ENCODE measurements at regions not wholly inside any gene's neighbourhood (a gene's known extent, or its start where the extent isn't known, plus 50 kb on each side); places are given as distances from the start of the nearest gene placed in this dataset.

- no peak for DNase-seq
Measured at GRCh38 chr5:24272741-24273140, 372.0 kb downstream of the CDH10 start.

GRCh38 chr5:24280215-24280614 lies 364.6 kb downstream of the CDH10 start:
- no peak for DNase-seq

GRCh38 chr5:24281818-24282217 lies 363.0 kb downstream of the CDH10 start:
- DNase-seq: no peak

- DNase-seq: no peak
Measured at GRCh38 chr5:24289582-24290335, 355.0 kb downstream of the CDH10 start.

GRCh38 chr5:24290536-24290935 lies 354.2 kb downstream of the CDH10 start:
- no peak for DNase-seq

GRCh38 chr5:24291916-24292315 lies 352.9 kb downstream of the CDH10 start:
- no peak for DNase-seq

GRCh38 chr5:24294333-24294732 lies 350.4 kb downstream of the CDH10 start:
- DNase-seq: no peak

GRCh38 chr5:24314106-24314505 lies 330.7 kb downstream of the CDH10 start:
- DNase-seq: no peak

GRCh38 chr5:24320643-24321042 lies 324.1 kb downstream of the CDH10 start:
- DNase-seq: no peak

- DNase-seq: no peak
Measured at GRCh38 chr5:24325306-24325832, 319.4 kb downstream of the CDH10 start.

GRCh38 chr5:24331531-24331930 lies 313.2 kb downstream of the CDH10 start:
- DNase-seq: no peak

GRCh38 chr5:24347158-24347557 lies 297.6 kb downstream of the CDH10 start:
- DNase-seq: no peak

- no peak for DNase-seq
Measured at GRCh38 chr5:24351285-24351684, 293.5 kb downstream of the CDH10 start.

GRCh38 chr5:24353016-24353415 lies 291.8 kb downstream of the CDH10 start:
- no peak for DNase-seq

- no peak for DNase-seq
Measured at GRCh38 chr5:24353611-24354010, 291.2 kb downstream of the CDH10 start.

- no peak for DNase-seq
Measured at GRCh38 chr5:24363789-24364481, 280.8 kb downstream of the CDH10 start.

- no peak for DNase-seq
Measured at GRCh38 chr5:24364711-24365110, 280.1 kb downstream of the CDH10 start.

GRCh38 chr5:24365406-24365805 lies 279.4 kb downstream of the CDH10 start:
- DNase-seq: no peak

GRCh38 chr5:24367216-24367615 lies 277.6 kb downstream of the CDH10 start:
- DNase-seq: no peak

GRCh38 chr5:24368115-24368514 lies 276.7 kb downstream of the CDH10 start:
- no peak for DNase-seq

- DNase-seq: no peak
Measured at GRCh38 chr5:24376210-24376609, 268.6 kb downstream of the CDH10 start.

GRCh38 chr5:24376616-24377015 lies 268.2 kb downstream of the CDH10 start:
- no peak for DNase-seq

- DNase-seq: no peak
Measured at GRCh38 chr5:24381861-24382489, 262.8 kb downstream of the CDH10 start.

- no peak for DNase-seq
Measured at GRCh38 chr5:24385070-24385469, 259.7 kb downstream of the CDH10 start.

All from stimulated activated naive CD4-positive, alpha-beta T cell (primary cell).